ENCODE measurements at regions not wholly inside any gene's neighbourhood (a gene's known extent, or its start where the extent isn't known, plus 50 kb on each side); places are given as distances from the start of the nearest gene placed in this dataset.

DNA sequence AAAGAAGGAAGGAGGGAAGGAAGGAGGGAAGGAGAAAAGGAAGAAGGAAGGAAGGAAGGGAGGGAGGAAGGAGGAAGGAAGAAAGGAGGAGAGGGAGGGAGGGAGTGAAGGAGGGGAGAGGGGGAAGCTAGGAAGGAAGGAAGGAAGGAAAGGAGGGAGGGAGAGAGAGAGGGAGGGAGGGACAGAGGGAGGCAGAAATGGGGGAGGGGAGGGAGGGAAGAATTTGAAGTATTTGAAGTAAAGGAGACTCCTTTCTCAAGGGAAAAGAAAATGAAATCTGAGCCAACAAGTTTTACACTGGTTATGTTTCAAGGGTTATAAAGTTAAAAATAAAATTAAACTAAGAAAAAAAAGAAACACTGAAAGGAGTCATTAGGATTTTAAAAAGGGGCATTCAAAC lies 431.4 kb downstream of the BRINP3 start:
- H3K79me2 ChIP-seq (replicated peaks; ENCODE audit: insufficient read depth) = no peaks in the 10 kb centered on the region
- no peaks in the 10 kb centered on the region for H3F3A ChIP-seq (replicated peaks; ENCODE audit: low read depth)
- Mint-ChIP-seq H3K36me3 (ENCODE audit: low read depth) (no peaks in the 10 kb centered on the region), H3K27me3 (ENCODE audit: insufficient read depth, low read depth, poor library complexity) (no peaks in the 10 kb centered on the region), H3K4me1 (peaks cover 8% of the 10 kb centered on the region; the same call in 2 of the 3 replicates), H3K9me3 (no peaks in the 10 kb centered on the region; the same call in 2 of the 3 replicates), H3K27ac (no peak overlapping the region), H3K4me3 (no peak overlapping the region)
- H3K4me1 ChIP-seq (ENCODE audit: insufficient read depth) = peaks cover 12% of the 10 kb centered on the region
- H2AFZ ChIP-seq = no peak overlapping the region
- H3K4me2 ChIP-seq = peak overlapping the region; percentile 53; the same call in 1 of the 2 replicates
- H4K20me1 ChIP-seq (replicated peaks; ENCODE audit: insufficient read depth) = no peaks in the 10 kb centered on the region
- ATAC-seq = no peak
- H3K27me3 ChIP-seq (ENCODE audit: insufficient read depth) = no peaks in the 10 kb centered on the region
- H3K9me2 ChIP-seq (ENCODE audit: insufficient read depth) = no peaks in the 10 kb centered on the region
- TF ChIP-seq ZNF114 (CRISPR knock-in tag; IDR thresholded peaks at IDR 0.05) = no peak
- no peak for TF ChIP-seq STAT1 (IDR thresholded peaks at IDR 0.05; ENCODE audit: unreplicated experiment)
- TF ChIP-seq, protein P1, sequence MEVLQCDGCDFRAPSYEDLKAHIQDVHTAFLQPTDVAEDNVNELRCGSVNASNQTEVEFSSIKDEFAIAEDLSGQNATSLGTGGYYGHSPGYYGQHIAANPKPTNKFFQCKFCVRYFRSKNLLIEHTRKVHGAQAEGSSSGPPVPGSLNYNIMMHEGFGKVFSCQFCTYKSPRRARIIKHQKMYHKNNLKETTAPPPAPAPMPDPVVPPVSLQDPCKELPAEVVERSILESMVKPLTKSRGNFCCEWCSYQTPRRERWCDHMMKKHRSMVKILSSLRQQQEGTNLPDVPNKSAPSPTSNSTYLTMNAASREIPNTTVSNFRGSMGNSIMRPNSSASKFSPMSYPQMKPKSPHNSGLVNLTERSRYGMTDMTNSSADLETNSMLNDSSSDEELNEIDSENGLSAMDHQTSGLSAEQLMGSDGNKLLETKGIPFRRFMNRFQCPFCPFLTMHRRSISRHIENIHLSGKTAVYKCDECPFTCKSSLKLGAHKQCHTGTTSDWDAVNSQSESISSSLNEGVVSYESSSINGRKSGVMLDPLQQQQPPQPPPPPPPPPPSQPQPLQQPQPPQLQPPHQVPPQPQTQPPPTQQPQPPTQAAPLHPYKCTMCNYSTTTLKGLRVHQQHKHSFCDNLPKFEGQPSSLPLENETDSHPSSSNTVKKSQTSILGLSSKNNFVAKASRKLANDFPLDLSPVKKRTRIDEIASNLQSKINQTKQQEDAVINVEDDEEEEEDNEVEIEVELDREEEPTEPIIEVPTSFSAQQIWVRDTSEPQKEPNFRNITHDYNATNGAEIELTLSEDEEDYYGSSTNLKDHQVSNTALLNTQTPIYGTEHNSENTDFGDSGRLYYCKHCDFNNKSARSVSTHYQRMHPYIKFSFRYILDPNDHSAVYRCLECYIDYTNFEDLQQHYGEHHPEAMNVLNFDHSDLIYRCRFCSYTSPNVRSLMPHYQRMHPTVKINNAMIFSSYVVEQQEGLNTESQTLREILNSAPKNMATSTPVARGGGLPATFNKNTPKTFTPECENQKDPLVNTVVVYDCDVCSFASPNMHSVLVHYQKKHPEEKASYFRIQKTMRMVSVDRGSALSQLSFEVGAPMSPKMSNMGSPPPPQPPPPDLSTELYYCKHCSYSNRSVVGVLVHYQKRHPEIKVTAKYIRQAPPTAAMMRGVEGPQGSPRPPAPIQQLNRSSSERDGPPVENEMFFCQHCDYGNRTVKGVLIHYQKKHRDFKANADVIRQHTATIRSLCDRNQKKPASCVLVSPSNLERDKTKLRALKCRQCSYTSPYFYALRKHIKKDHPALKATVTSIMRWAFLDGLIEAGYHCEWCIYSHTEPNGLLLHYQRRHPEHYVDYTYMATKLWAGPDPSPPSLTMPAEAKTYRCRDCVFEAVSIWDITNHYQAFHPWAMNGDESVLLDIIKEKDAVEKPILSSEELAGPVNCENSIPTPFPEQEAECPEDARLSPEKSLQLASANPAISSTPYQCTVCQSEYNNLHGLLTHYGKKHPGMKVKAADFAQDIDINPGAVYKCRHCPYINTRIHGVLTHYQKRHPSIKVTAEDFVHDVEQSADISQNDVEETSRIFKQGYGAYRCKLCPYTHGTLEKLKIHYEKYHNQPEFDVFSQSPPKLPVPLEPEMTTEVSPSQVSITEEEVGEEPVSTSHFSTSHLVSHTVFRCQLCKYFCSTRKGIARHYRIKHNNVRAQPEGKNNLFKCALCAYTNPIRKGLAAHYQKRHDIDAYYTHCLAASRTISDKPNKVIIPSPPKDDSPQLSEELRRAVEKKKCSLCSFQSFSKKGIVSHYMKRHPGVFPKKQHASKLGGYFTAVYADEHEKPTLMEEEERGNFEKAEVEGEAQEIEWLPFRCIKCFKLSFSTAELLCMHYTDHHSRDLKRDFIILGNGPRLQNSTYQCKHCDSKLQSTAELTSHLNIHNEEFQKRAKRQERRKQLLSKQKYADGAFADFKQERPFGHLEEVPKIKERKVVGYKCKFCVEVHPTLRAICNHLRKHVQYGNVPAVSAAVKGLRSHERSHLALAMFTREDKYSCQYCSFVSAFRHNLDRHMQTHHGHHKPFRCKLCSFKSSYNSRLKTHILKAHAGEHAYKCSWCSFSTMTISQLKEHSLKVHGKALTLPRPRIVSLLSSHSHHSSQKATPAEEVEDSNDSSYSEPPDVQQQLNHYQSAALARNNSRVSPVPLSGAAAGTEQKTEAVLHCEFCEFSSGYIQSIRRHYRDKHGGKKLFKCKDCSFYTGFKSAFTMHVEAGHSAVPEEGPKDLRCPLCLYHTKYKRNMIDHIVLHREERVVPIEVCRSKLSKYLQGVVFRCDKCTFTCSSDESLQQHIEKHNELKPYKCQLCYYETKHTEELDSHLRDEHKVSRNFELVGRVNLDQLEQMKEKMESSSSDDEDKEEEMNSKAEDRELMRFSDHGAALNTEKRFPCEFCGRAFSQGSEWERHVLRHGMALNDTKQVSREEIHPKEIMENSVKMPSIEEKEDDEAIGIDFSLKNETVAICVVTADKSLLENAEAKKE (CRISPR knock-in tag; IDR thresholded peaks at IDR 0.05) = no peak
- TF ChIP-seq, protein P2, sequence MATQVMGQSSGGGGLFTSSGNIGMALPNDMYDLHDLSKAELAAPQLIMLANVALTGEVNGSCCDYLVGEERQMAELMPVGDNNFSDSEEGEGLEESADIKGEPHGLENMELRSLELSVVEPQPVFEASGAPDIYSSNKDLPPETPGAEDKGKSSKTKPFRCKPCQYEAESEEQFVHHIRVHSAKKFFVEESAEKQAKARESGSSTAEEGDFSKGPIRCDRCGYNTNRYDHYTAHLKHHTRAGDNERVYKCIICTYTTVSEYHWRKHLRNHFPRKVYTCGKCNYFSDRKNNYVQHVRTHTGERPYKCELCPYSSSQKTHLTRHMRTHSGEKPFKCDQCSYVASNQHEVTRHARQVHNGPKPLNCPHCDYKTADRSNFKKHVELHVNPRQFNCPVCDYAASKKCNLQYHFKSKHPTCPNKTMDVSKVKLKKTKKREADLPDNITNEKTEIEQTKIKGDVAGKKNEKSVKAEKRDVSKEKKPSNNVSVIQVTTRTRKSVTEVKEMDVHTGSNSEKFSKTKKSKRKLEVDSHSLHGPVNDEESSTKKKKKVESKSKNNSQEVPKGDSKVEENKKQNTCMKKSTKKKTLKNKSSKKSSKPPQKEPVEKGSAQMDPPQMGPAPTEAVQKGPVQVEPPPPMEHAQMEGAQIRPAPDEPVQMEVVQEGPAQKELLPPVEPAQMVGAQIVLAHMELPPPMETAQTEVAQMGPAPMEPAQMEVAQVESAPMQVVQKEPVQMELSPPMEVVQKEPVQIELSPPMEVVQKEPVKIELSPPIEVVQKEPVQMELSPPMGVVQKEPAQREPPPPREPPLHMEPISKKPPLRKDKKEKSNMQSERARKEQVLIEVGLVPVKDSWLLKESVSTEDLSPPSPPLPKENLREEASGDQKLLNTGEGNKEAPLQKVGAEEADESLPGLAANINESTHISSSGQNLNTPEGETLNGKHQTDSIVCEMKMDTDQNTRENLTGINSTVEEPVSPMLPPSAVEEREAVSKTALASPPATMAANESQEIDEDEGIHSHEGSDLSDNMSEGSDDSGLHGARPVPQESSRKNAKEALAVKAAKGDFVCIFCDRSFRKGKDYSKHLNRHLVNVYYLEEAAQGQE (IDR thresholded peaks at IDR 0.05; ENCODE audit: unreplicated experiment) = no peak
- no peak for TF ChIP-seq ETS1 (IDR thresholded peaks at IDR 0.05)
- no peak for TF ChIP-seq ZNF331 (CRISPR knock-in tag; IDR thresholded peaks at IDR 0.05; ENCODE audit: low read depth)
- TF ChIP-seq EZH2 (IDR thresholded peaks at IDR 0.05; ENCODE audit: low read depth, unreplicated experiment) = no peak
- TF ChIP-seq NANOG (IDR thresholded peaks at IDR 0.05; ENCODE audit: borderline replicate concordance) = no peak
- TF ChIP-seq CREB1 (CRISPR knock-in tag; IDR thresholded peaks at IDR 0.05; ENCODE audit: low read depth) = no peak
- DNase-seq (ENCODE audit: low spot score) = peak; percentile 69
- no peaks in the 10 kb centered on the region for H3K36me3 ChIP-seq (ENCODE audit: insufficient read depth)
- H3K27ac ChIP-seq (ENCODE audit: low read depth) = no peak overlapping the region
- H3K4me3 ChIP-seq = no peak overlapping the region

Measured in GM23338 (cell line).